HL-60 (cell line): ENCODE measurements at regions not wholly inside any gene's neighbourhood (a gene's known extent, or its start where the extent isn't known, plus 50 kb on each side); places are given as distances from the start of the nearest gene placed in this dataset.

Experiments
- DNase-seq, 2 experiments: peaks; one replicate each; pipeline ENCODE4 v3.0.0-alpha.2; 2010 to 2020; ENCODE audit warnings: low read depth in 1 of 2, low spot score in 1 of 2
- H3K27ac ChIP-seq: fragments of 250-450 bp; sonication (Bioruptor Pico); replicated peaks from 2 replicates; pipeline ENCODE4 v1.5.1; 2020; ENCODE audit warnings: mild to moderate bottlenecking, moderate library complexity
- H3K27me3 ChIP-seq: fragments of 250-450 bp; sonication (Bioruptor Pico); 2 replicates; pipeline ENCODE4 v1.5.1; 2021; ENCODE audit warnings: mild to moderate bottlenecking, moderate library complexity; ENCODE audit not compliant: insufficient read depth, poor library complexity, severe bottlenecking
- H3K4me3 ChIP-seq: replicated peaks from 2 replicates; pipeline ENCODE4 v1.5.1; 2011; ENCODE audit warnings: mild to moderate bottlenecking, control low read depth, low read length; ENCODE audit not compliant: insufficient read depth
- GABPA ChIP-seq: IDR thresholded peaks from 2 replicates; pipeline ENCODE4 v1.6.1; 2012; ENCODE audit warnings: low read depth
- POLR2AphosphoS5 ChIP-seq: IDR thresholded peaks from 2 replicates; pipeline ENCODE4 v1.6.1; 2012; ENCODE audit warnings: low read depth
- REST ChIP-seq: IDR thresholded peaks from 2 replicates; pipeline ENCODE4 v1.6.1; 2012; ENCODE audit warnings: low read depth; ENCODE audit not compliant: insufficient replicate concordance
- SPI1 ChIP-seq: IDR thresholded peaks from 2 replicates; pipeline ENCODE4 v1.6.1; 2012; ENCODE audit warnings: low read depth, mild to moderate bottlenecking, borderline replicate concordance
- TF ChIP-seq, protein P1 (sequence below): IDR thresholded peaks from one replicate; pipeline ENCODE4 v1.5.1; 2011; ENCODE audit warnings: low read length, control low read depth, inconsistent platforms; ENCODE audit not compliant: insufficient read depth

- DNase-seq: no peak
- no peak for TF ChIP-seq REST
- TF ChIP-seq, protein P1, sequence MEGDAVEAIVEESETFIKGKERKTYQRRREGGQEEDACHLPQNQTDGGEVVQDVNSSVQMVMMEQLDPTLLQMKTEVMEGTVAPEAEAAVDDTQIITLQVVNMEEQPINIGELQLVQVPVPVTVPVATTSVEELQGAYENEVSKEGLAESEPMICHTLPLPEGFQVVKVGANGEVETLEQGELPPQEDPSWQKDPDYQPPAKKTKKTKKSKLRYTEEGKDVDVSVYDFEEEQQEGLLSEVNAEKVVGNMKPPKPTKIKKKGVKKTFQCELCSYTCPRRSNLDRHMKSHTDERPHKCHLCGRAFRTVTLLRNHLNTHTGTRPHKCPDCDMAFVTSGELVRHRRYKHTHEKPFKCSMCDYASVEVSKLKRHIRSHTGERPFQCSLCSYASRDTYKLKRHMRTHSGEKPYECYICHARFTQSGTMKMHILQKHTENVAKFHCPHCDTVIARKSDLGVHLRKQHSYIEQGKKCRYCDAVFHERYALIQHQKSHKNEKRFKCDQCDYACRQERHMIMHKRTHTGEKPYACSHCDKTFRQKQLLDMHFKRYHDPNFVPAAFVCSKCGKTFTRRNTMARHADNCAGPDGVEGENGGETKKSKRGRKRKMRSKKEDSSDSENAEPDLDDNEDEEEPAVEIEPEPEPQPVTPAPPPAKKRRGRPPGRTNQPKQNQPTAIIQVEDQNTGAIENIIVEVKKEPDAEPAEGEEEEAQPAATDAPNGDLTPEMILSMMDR: no peak
- TF ChIP-seq SPI1: no peak
- no peak for TF ChIP-seq POLR2AphosphoS5
- Histone ChIP-seq H3K4me3 (no peak overlapping the region), H3K27me3 (no peaks in the 10 kb centered on the region), H3K27ac (no peak overlapping the region)
These were observed 636.2 kb upstream of the IGFBP3 start for GRCh38 chr7:46557295-46557711.

GRCh38 chr7:46554688-46555422 is 633.8 kb upstream of the IGFBP3 start:
- no peak for DNase-seq
- no peak overlapping the region for H3K4me3 ChIP-seq
- TF ChIP-seq, protein P1: no peak
- no peak for TF ChIP-seq SPI1
- TF ChIP-seq GABPA: no peak
- TF ChIP-seq REST: no peak
- no peak for TF ChIP-seq POLR2AphosphoS5
- no peaks in the 10 kb centered on the region for H3K27me3 ChIP-seq
- no peak overlapping the region for H3K27ac ChIP-seq

DNA sequence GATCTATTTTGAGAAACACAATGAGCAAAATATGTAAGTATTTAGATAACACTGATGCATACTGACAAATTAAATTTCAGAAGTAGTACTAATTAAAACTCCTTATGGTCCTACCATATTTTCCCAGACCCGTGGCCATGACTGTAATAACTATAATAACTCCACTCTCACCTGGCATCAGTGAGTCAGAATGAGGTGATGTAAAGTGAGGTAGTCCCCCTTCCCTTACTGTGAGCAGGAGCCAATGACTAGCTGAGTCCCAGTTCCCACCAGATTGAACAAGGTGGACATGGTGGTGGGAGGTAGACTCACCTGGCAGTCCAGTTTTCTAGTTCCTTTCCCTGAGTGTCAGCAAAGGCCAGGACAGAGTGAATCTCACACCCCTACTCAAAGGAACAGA is 630.5 kb upstream of the IGFBP3 start:
- no peak overlapping the region for H3K4me3 ChIP-seq
- no peak for DNase-seq
- TF ChIP-seq, protein P1: no peak
- TF ChIP-seq POLR2AphosphoS5 (no peak), REST (no peak)

More for the DNA sequence above, 630.5 kb upstream of the IGFBP3 start:
- Histone ChIP-seq H3K27ac (no peak overlapping the region), H3K27me3 (no peaks in the 10 kb centered on the region)
